ENCODE measurements at regions not wholly inside any gene's neighbourhood (a gene's known extent, or its start where the extent isn't known, plus 50 kb on each side); places are given as distances from the start of the nearest gene placed in this dataset.

GRCh38 chr4:14631806-14632440, 370.4 kb upstream of the CPEB2 start:
- Histone ChIP-seq H3K4me3 (ENCODE audit: low read depth, low read length) (no peak overlapping the region), H3K27ac (ENCODE audit: extremely low read depth, low read depth, low read length) (no peak overlapping the region), H3K9me3 (ENCODE audit: control insufficient read depth, insufficient read depth, low read depth, low read length) (no peaks in the 10 kb centered on the region), H3K4me1 (ENCODE audit: control insufficient read depth, insufficient read depth, low read length) (no peaks in the 10 kb centered on the region), H3K36me3 (ENCODE audit: control insufficient read depth in 2 of 2, insufficient read depth in 1 of 2, low read length in 2 of 2) (no peaks in the 10 kb centered on the region)
- CTCF ChIA-PET = interaction anchor here (0.7 kb wide), 1 partner anchor 10 kb away, joined by 3 read pairs; no protein-coding TSS in a partner anchor
- POLR2A ChIA-PET = no interaction called here
- TF ChIP-seq ZNF777 (tag by site-specific recombination; IDR thresholded peaks at IDR 0.05; ENCODE audit: borderline replicate concordance) (no peak), INSM2 (tag by site-specific recombination; IDR thresholded peaks at IDR 0.05) (no peak), ZNF792 (tag by site-specific recombination; IDR thresholded peaks at IDR 0.05) (no peak), PRDM10 (tag by site-specific recombination; IDR thresholded peaks at IDR 0.05) (no peak), PRDM4 (tag by site-specific recombination; IDR thresholded peaks at IDR 0.05) (no peak), ZNF274 (IDR thresholded peaks at IDR 0.05; ENCODE audit: low read length) (no peak), ZNF274 (tag by site-specific recombination; IDR thresholded peaks at IDR 0.05; ENCODE audit: borderline replicate concordance) (no peak), FEZF1 (tag by site-specific recombination; IDR thresholded peaks at IDR 0.05) (no peak), ZNF18 (tag by site-specific recombination; IDR thresholded peaks at IDR 0.05) (no peak), KLF9 (tag by site-specific recombination; IDR thresholded peaks at IDR 0.05; ENCODE audit: low read depth) (no peak)

GRCh38 chr4:14636563-14636962, 365.7 kb upstream of the CPEB2 start:
- H3K4me1 ChIP-seq (ENCODE audit: control insufficient read depth, insufficient read depth, low read length) = no peaks in the 10 kb centered on the region
- H3K27ac ChIP-seq (ENCODE audit: extremely low read depth, low read depth, low read length) = no peak overlapping the region
- H3K4me3 ChIP-seq (ENCODE audit: low read depth, low read length) = no peak overlapping the region
- CTCF ChIA-PET = no interaction called here
- POLR2A ChIA-PET = no interaction called here
- H3K9me3 ChIP-seq (ENCODE audit: control insufficient read depth, insufficient read depth, low read depth, low read length) = no peaks in the 10 kb centered on the region
- H3K36me3 ChIP-seq (ENCODE audit: control insufficient read depth in 2 of 2, insufficient read depth in 1 of 2, low read length in 2 of 2) = no peaks in the 10 kb centered on the region
- TF ChIP-seq SETDB1 (IDR thresholded peaks at IDR 0.05; ENCODE audit: insufficient read length, low read length) (no peak), ZNF654 (tag by site-specific recombination; IDR thresholded peaks at IDR 0.05; ENCODE audit: low read depth) (no peak), ZNF132 (tag by site-specific recombination; IDR thresholded peaks at IDR 0.05; ENCODE audit: borderline replicate concordance) (no peak), SP3 (tag by site-specific recombination; IDR thresholded peaks at IDR 0.05) (no peak), ZNF362 (tag by site-specific recombination; IDR thresholded peaks at IDR 0.05) (no peak), ZNF843 (tag by site-specific recombination; IDR thresholded peaks at IDR 0.05) (no peak), OSR2 (tag by site-specific recombination; IDR thresholded peaks at IDR 0.05) (no peak), KLF16 (tag by site-specific recombination; IDR thresholded peaks at IDR 0.05) (no peak), ZNF2 (tag by site-specific recombination; IDR thresholded peaks at IDR 0.05) (no peak), ZNF555 (tag by site-specific recombination; conservative IDR thresholded peaks at IDR 0.05) (no peak), ZNF391 (tag by site-specific recombination; IDR thresholded peaks at IDR 0.05; ENCODE audit: borderline replicate concordance, low read depth) (no peak), GLI2 (tag by site-specific recombination; IDR thresholded peaks at IDR 0.05; ENCODE audit: borderline replicate concordance, low read depth) (no peak), GLIS1 (tag by site-specific recombination; IDR thresholded peaks at IDR 0.05) (no peak), ZBTB8A (tag by site-specific recombination; IDR thresholded peaks at IDR 0.05) (no peak), GLIS2 (tag by site-specific recombination; IDR thresholded peaks at IDR 0.05) (no peak)

Data from HEK293 (cell line).